ENCODE measurements at regions not wholly inside any gene's neighbourhood (a gene's known extent, or its start where the extent isn't known, plus 50 kb on each side); places are given as distances from the start of the nearest gene placed in this dataset.

GRCh38 chr10:42950606-42951485 lies 126.0 kb upstream of the RET start:
- H3K9me1 ChIP-seq (ENCODE audit: control insufficient read depth, extremely low read depth, insufficient read depth, low read length) = no peaks in the 10 kb centered on the region
- H2AFZ ChIP-seq (ENCODE audit: control insufficient read depth, low read length) = no peak overlapping the region
- peaks cover 9% of the 10 kb centered on the region for H3K4me1 ChIP-seq (ENCODE audit: control insufficient read depth, extremely low read depth, insufficient read depth, low read length)
- no peak overlapping the region for H3K4me2 ChIP-seq (ENCODE audit: control insufficient read depth, extremely low read depth, insufficient read depth, low read depth, low read length)
- dilution Hi-C loops (cut with MboI; ENCODE audit: extremely low pct_ligation_motif_present, low sequenced_read_pairs) = no loop called here
- TF ChIP-seq EZH2 (IDR thresholded peaks at IDR 0.05; ENCODE audit: low read length) = no peak
- no peak for TF ChIP-seq CTCF (optimal IDR thresholded peaks at IDR 0.05 in 1 of 3, IDR thresholded peaks at IDR 0.05 in 1 of 3, conservative IDR thresholded peaks at IDR 0.05 in 1 of 3; ENCODE audit: extremely low read depth in 1 of 3, insufficient read depth in 2 of 3, low read length in 3 of 3)
- H3K27ac ChIP-seq (ENCODE audit: control insufficient read depth, insufficient read depth, low read length) = no peak overlapping the region
- FAIRE-seq = no peak
- H3K27me3 ChIP-seq (ENCODE audit: control insufficient read depth, extremely low read depth, insufficient read depth, low read length) = peaks cover 12% of the 10 kb centered on the region
- no peak for DNase-seq (ENCODE audit: low read depth, low spot score)
- H4K20me1 ChIP-seq (ENCODE audit: control insufficient read depth, extremely low read depth, insufficient read depth, low read length) = no peaks in the 10 kb centered on the region
- no peak overlapping the region for H3K9ac ChIP-seq (ENCODE audit: control insufficient read depth, extremely low read depth, insufficient read depth, low read length)
- no peaks in the 10 kb centered on the region for H3K79me2 ChIP-seq (ENCODE audit: control insufficient read depth, insufficient read depth, low read length)
- H3K4me3 ChIP-seq (ENCODE audit: control insufficient read depth in 2 of 3, extremely low read depth in 1 of 3, insufficient read depth in 2 of 3, low read depth in 1 of 3, low read length in 3 of 3) = no peak overlapping the region
- H3K36me3 ChIP-seq (ENCODE audit: control insufficient read depth in 2 of 2, extremely low read depth in 1 of 2, insufficient read depth in 2 of 2, low read length in 2 of 2) = no peaks in the 10 kb centered on the region
- H3K9me3 ChIP-seq (ENCODE audit: control insufficient read depth, low read depth, low read length) = no peaks in the 10 kb centered on the region

DNA sequence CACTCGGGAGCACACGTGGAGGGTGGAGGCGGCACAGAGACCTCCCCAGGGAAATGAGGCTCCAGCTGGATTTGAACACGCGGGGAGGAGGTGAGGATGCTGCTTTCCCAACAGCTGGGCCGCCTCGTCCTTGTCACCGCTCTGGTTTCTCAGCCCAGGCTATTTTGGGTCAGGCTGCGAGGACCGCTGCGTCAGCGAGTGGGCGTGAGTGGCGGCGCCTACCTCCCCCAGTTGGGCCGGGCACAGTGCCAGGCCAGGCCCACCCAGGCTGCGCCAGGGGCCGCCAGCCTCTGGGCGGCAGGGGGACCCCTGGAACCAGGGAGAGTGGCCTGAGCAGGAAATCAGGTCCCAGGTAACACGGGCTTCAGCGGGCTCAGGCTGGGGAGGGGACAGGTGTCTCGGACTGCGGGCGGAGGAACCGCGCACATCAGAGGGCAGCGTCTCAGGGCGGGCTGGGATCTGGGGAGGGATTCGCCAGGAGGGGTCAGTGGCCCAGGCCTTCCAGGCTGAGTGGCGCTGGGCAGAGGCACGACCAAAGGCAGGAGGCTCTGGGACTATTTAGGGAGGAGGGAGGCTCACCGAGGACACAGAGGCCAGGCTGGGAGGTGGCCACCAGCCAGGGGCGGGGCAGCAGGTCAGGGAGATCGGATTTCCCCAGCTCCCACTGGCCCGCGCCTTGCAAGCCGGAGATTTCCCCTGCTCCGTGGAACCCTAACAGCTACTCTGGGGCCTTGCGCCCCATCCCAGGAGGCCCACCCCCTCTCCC lies 125.2 kb upstream of the RET start:
- TF ChIP-seq EZH2 (IDR thresholded peaks at IDR 0.05; ENCODE audit: low read length) (no peak), CTCF (optimal IDR thresholded peaks at IDR 0.05 in 1 of 3, IDR thresholded peaks at IDR 0.05 in 1 of 3, conservative IDR thresholded peaks at IDR 0.05 in 1 of 3; ENCODE audit: extremely low read depth in 1 of 3, insufficient read depth in 2 of 3, low read length in 3 of 3) (no peak)
- FAIRE-seq (no peak), DNase-seq (ENCODE audit: low read depth, low spot score) (no peak)
- dilution Hi-C loops (cut with MboI; ENCODE audit: extremely low pct_ligation_motif_present, low sequenced_read_pairs) = no loop called here
- Histone ChIP-seq H3K79me2 (ENCODE audit: control insufficient read depth, insufficient read depth, low read length) (no peaks in the 10 kb centered on the region), H3K9me3 (ENCODE audit: control insufficient read depth, low read depth, low read length) (no peaks in the 10 kb centered on the region), H3K4me3 (ENCODE audit: control insufficient read depth in 2 of 3, extremely low read depth in 1 of 3, insufficient read depth in 2 of 3, low read depth in 1 of 3, low read length in 3 of 3) (no peak overlapping the region), H3K36me3 (ENCODE audit: control insufficient read depth in 2 of 2, extremely low read depth in 1 of 2, insufficient read depth in 2 of 2, low read length in 2 of 2) (no peaks in the 10 kb centered on the region), H2AFZ (ENCODE audit: control insufficient read depth, low read length) (peak overlapping the region; percentile 42), H3K27me3 (ENCODE audit: control insufficient read depth, extremely low read depth, insufficient read depth, low read length) (peaks cover 12% of the 10 kb centered on the region), H4K20me1 (ENCODE audit: control insufficient read depth, extremely low read depth, insufficient read depth, low read length) (no peaks in the 10 kb centered on the region), H3K9ac (ENCODE audit: control insufficient read depth, extremely low read depth, insufficient read depth, low read length) (no peak overlapping the region), H3K9me1 (ENCODE audit: control insufficient read depth, extremely low read depth, insufficient read depth, low read length) (no peaks in the 10 kb centered on the region), H3K4me1 (ENCODE audit: control insufficient read depth, extremely low read depth, insufficient read depth, low read length) (peaks cover 9% of the 10 kb centered on the region), H3K27ac (ENCODE audit: control insufficient read depth, insufficient read depth, low read length) (no peak overlapping the region), H3K4me2 (ENCODE audit: control insufficient read depth, extremely low read depth, insufficient read depth, low read depth, low read length) (peak overlapping the region; percentile 50)
